BJ (cell line): ENCODE measurements at regions not wholly inside any gene's neighbourhood (a gene's known extent, or its start where the extent isn't known, plus 50 kb on each side); places are given as distances from the start of the nearest gene placed in this dataset.

Experiments
- CTCF ChIA-PET: fragments of 350-600 bp; formaldehyde crosslinking; extraction: SDS; loops from one replicate; lab custom pipeline; 2021; ENCODE audit warnings: antibody characterized with exemption, inconsistent platforms; lab: Yijun Ruan, JAX
- POLR2A ChIA-PET: fragments of 300-600 bp; sonication (Branson Sonifier 250); formaldehyde crosslinking; extraction: SDS; loops from one replicate; lab custom pipeline; 2021; ENCODE audit warnings: antibody characterized with exemption; lab: Charles Lee
- DNase-seq: peaks from one replicate; pipeline ENCODE4 v3.0.0-alpha.2; 2011; ENCODE audit warnings: low read depth
- H3K27me3 ChIP-seq: 2 replicates; pipeline ENCODE4 v1.6.0; 2011; ENCODE audit warnings: low read length; ENCODE audit not compliant: control insufficient read depth, insufficient read depth
- H3K36me3 ChIP-seq: 2 replicates; pipeline ENCODE4 v1.5.1; 2011; ENCODE audit warnings: low read length; ENCODE audit not compliant: control insufficient read depth, insufficient read depth
- H3K4me3 ChIP-seq: 2 replicates; pipeline ENCODE4 v1.5.1; 2011; ENCODE audit warnings: low read depth, mild to moderate bottlenecking, control low read depth, low read length
- TF ChIP-seq, protein P1 (sequence below): IDR thresholded peaks from 2 replicates; pipeline ENCODE4 v1.5.1; 2011; ENCODE audit warnings: low read depth, mild to moderate bottlenecking, control low read depth, inconsistent platforms, low read length, moderate library complexity; ENCODE audit not compliant: insufficient read depth

DNA sequence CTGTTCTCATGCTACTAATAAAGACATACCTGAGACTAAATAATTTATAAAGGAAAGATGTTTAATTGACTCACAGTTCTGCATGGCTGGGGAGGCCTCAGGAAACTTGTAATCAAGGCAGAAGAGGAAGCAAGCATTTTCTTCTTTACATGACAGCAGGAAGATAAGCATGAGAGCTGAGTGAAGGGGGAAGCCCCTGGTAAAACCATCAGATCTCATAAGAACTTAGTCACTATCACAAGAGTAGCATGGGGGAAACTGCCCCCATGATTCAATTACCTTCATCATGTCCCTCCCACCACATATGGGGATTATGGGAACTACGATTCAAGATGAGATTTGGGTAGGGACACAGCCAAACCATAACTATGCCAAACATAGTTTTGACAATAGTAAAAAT, 58.1 kb upstream of the UTY start:
- Histone ChIP-seq H3K27me3 (no peaks in the 10 kb centered on the region), H3K36me3 (no peaks in the 10 kb centered on the region), H3K4me3 (no peak overlapping the region)
- TF ChIP-seq, protein P1, sequence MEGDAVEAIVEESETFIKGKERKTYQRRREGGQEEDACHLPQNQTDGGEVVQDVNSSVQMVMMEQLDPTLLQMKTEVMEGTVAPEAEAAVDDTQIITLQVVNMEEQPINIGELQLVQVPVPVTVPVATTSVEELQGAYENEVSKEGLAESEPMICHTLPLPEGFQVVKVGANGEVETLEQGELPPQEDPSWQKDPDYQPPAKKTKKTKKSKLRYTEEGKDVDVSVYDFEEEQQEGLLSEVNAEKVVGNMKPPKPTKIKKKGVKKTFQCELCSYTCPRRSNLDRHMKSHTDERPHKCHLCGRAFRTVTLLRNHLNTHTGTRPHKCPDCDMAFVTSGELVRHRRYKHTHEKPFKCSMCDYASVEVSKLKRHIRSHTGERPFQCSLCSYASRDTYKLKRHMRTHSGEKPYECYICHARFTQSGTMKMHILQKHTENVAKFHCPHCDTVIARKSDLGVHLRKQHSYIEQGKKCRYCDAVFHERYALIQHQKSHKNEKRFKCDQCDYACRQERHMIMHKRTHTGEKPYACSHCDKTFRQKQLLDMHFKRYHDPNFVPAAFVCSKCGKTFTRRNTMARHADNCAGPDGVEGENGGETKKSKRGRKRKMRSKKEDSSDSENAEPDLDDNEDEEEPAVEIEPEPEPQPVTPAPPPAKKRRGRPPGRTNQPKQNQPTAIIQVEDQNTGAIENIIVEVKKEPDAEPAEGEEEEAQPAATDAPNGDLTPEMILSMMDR, result no peak
- DNase-seq, result no peak
- POLR2A ChIA-PET, result no interaction called here
- CTCF ChIA-PET, result no interaction called here
